Omental fat pad (tissue), 3 donors: ENCODE measurements at regions not wholly inside any gene's neighbourhood (a gene's known extent, or its start where the extent isn't known, plus 50 kb on each side); places are given as distances from the start of the nearest gene placed in this dataset.
A peak's percentile ranks its signal among the peaks of the same experiment; 100 is the strongest.

Source experiments
- ATAC-seq: fragments of 150-250 bp; one replicate; pipeline ENCODE4 v1.9.1; 2016; ENCODE audit warnings: mild to moderate bottlenecking, moderate library complexity; ENCODE audit not compliant: low FRiP score
- DNase-seq: peaks from one replicate; pipeline ENCODE4 v3.0.0-alpha.2; 2019; ENCODE audit warnings: low spot score
- CTCF ChIP-seq, 3 donors: fragments of 450-650 bp; IDR thresholded peaks; one replicate each; pipeline ENCODE4 v1.5.1; 2016 to 2017; ENCODE audit warnings: antibody characterized with exemption in 3 of 3, mild to moderate bottlenecking in 3 of 3, moderate library complexity in 2 of 3

DNA sequence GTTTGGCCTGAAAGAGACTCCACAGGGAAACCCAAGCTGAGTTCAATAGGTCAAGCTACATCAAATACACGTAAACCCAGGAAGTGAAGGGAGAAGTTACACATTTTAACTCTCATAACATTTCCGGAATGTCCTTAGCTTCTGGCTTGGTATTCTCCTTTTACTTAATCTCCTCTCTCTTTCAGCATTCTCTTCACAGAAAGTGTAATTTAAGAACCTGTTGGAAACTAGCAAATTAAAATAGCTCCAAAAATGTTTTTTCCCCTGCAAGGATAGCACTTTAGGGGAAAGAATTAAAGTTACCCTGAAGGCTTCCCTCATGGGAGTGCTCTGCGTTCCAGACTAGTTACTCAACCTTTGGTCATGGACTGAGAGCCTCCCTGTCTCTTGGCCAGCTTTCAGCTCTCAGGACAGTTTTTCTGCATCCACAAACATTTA, 292.7 kb upstream of the TARS1 start:
- no peak for TF ChIP-seq CTCF (IDR thresholded peaks at IDR 0.05)
- no peak for DNase-seq
- ATAC-seq = peak; percentile 95

DNA sequence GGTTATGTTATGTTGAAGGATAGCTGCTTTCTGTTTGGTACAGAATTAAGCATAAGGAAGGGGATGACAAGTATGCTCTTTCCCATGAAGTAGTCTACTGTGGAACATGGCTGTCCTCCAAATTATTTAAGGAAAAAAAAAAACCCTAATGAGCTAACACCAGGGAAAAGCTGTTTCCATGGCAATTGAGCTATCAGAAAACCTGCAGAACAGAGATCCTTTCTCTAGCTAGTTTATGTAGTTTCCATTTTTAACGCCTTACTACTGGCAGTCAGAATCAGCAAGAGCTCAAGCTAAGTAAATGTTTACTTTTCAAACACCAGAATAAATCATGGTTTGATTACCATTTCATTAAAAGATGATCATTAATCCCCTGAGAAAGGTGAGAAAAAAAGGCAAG, 287.4 kb upstream of the TARS1 start:
- ATAC-seq (no peak), DNase-seq (no peak)
- TF ChIP-seq CTCF (IDR thresholded peaks at IDR 0.05) = no peak

DNA sequence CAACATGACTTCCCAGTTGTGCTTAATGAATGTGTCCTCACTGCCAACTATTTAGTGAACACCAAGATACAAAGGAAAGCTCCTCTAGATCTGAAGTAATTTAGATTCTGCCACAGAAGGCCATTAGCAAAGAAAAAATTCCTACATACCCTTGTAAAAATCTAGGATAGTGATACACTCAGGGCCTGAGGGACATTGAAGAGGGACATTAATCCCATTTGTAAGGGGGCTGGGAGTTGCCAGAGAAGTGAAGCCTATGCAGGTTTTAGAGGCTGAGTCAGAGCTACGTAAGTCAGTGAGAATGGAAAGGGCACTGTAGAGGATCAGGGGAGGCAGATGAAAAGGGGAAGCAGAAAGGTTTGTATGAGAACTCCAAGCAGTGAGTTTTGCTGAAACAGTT, 286.9 kb upstream of the TARS1 start:
- no peak for TF ChIP-seq CTCF (IDR thresholded peaks at IDR 0.05)
- ATAC-seq (no peak), DNase-seq (no peak)

- no peak for ATAC-seq
- DNase-seq = no peak
- TF ChIP-seq CTCF (IDR thresholded peaks at IDR 0.05) = no peak
Observed at GRCh38 chr5:33160871-33161270, 279.9 kb upstream of the TARS1 start.

DNA sequence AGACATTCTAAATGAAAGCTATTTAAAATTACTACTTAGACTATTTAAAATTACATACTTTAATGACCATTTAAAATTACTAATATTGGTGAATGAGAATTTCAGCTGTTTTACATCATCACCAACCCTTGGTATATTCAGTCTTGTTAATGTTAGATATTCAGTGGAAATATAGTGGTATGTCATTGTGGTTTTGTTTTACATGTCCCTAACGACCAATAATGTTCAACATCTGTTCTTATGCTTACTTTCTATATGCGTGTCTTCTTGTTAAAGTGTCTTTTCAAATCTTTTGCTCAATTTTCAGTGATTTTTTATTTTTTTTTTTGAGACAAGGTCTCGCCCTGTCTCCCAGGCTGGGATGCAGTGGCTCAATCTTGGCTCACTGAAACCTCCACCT, 279.3 kb upstream of the TARS1 start:
- TF ChIP-seq CTCF (IDR thresholded peaks at IDR 0.05) = no peak
- no peak for DNase-seq
- no peak for ATAC-seq

DNA sequence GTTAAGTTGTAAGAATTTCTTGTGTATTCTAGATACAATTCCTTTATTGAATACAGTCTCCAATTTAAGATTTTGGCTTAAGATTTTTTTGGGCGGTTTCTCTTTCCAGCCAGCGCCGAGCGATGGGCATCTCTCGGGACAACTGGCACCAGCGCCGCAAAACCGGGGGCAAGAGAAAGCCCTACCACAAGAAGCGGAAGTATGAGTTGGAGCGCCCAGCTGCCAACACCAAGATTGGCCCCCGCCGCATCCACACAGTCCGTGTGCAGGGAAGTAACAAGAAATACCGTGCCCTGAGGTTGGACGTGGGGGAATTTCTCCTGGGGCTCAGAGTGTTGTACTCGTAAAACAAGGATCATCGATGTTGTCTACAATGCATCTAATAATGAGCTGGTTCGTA, 278.7 kb upstream of the TARS1 start:
- TF ChIP-seq CTCF (IDR thresholded peaks at IDR 0.05) = no peak
- ATAC-seq = no peak
- no peak for DNase-seq

- no peak for ATAC-seq
- no peak for TF ChIP-seq CTCF (IDR thresholded peaks at IDR 0.05)
- DNase-seq = no peak
Observed at GRCh38 chr5:33166522-33166921, 274.2 kb upstream of the TARS1 start.
